SK-N-SH (cell line): ENCODE measurements at regions not wholly inside any gene's neighbourhood (a gene's known extent, or its start where the extent isn't known, plus 50 kb on each side); places are given as distances from the start of the nearest gene placed in this dataset.

Source experiments
- EP300 ChIP-seq, 2 experiments: IDR thresholded peaks; 2 replicates each; pipeline versions ENCODE4 v1.4.0 to v1.6.1; 2012; ENCODE audit warnings: borderline replicate concordance in 1 of 2, low read depth in 1 of 2, low read length in 1 of 2
- EZH2phosphoT487 ChIP-seq: fragments of 200-600 bp; sonication (generic); IDR thresholded peaks from 2 replicates; pipeline ENCODE4 v1.6.1; 2017; ENCODE audit warnings: low read depth, mixed run types, mild to moderate bottlenecking, antibody characterized with exemption, moderate library complexity, borderline replicate concordance
- FOXJ3 ChIP-seq: sonication (generic); formaldehyde crosslinking; IDR thresholded peaks from 2 replicates; pipeline ENCODE4 v1.5.1; 2020; ENCODE audit warnings: mild to moderate bottlenecking, missing genetic modification reagents
- FOXM1 ChIP-seq: IDR thresholded peaks from 2 replicates; pipeline ENCODE4 v1.4.0; 2012; ENCODE audit warnings: low read depth, mild to moderate bottlenecking
- POLR2AphosphoS5 ChIP-seq: IDR thresholded peaks from 2 replicates; pipeline ENCODE4 v1.6.1; 2012; ENCODE audit warnings: low read depth, low read length
- REST ChIP-seq: IDR thresholded peaks from 2 replicates; pipeline ENCODE4 v1.6.1; 2012; ENCODE audit warnings: mild to moderate bottlenecking, low read depth, low read length, moderate library complexity
- RFX5 ChIP-seq: IDR thresholded peaks from 2 replicates; pipeline ENCODE4 v1.6.1; 2012; ENCODE audit warnings: mild to moderate bottlenecking, improper control_type of control experiment, low read length
- SIN3A ChIP-seq: IDR thresholded peaks from 2 replicates; pipeline ENCODE4 v1.6.1; 2012; ENCODE audit warnings: low read depth, mild to moderate bottlenecking, low read length, moderate library complexity, borderline replicate concordance
- SMC3 ChIP-seq: IDR thresholded peaks from 2 replicates; pipeline ENCODE4 v1.6.1; 2012; ENCODE audit warnings: low read depth, low read length, improper control_type of control experiment
- TEAD4 ChIP-seq: IDR thresholded peaks from 2 replicates; pipeline ENCODE4 v1.4.0; 2012; ENCODE audit warnings: mild to moderate bottlenecking, borderline replicate concordance; ENCODE audit not compliant: insufficient read depth
- YY1 ChIP-seq: IDR thresholded peaks from 2 replicates; pipeline ENCODE4 v1.4.0; 2012; ENCODE audit warnings: low read depth, mild to moderate bottlenecking
- TF ChIP-seq, protein P1 (sequence below): fragments of 200-600 bp; sonication (generic); IDR thresholded peaks from 2 replicates; pipeline ENCODE4 v1.6.1; 2017; ENCODE audit warnings: antibody characterized with exemption, mild to moderate bottlenecking, moderate library complexity
- TF ChIP-seq, protein P2 (sequence below): fragments of 150-350 bp; IDR thresholded peaks from 2 replicates; pipeline ENCODE4 v1.6.1; 2017; ENCODE audit warnings: antibody characterized with exemption, low read length, low read depth, borderline replicate concordance
- TF ChIP-seq, protein P3 (sequence below): IDR thresholded peaks from 2 replicates; pipeline ENCODE4; 2012

GRCh38 chr20:39968495-39968894 is 720.5 kb downstream of the MAFB start:
- TF ChIP-seq REST: no peak
- TF ChIP-seq YY1: no peak
- TF ChIP-seq, protein P1, sequence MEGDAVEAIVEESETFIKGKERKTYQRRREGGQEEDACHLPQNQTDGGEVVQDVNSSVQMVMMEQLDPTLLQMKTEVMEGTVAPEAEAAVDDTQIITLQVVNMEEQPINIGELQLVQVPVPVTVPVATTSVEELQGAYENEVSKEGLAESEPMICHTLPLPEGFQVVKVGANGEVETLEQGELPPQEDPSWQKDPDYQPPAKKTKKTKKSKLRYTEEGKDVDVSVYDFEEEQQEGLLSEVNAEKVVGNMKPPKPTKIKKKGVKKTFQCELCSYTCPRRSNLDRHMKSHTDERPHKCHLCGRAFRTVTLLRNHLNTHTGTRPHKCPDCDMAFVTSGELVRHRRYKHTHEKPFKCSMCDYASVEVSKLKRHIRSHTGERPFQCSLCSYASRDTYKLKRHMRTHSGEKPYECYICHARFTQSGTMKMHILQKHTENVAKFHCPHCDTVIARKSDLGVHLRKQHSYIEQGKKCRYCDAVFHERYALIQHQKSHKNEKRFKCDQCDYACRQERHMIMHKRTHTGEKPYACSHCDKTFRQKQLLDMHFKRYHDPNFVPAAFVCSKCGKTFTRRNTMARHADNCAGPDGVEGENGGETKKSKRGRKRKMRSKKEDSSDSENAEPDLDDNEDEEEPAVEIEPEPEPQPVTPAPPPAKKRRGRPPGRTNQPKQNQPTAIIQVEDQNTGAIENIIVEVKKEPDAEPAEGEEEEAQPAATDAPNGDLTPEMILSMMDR: no peak
- no peak for TF ChIP-seq RFX5
- TF ChIP-seq POLR2AphosphoS5: no peak
- no peak for TF ChIP-seq TEAD4
- TF ChIP-seq, protein P2, sequence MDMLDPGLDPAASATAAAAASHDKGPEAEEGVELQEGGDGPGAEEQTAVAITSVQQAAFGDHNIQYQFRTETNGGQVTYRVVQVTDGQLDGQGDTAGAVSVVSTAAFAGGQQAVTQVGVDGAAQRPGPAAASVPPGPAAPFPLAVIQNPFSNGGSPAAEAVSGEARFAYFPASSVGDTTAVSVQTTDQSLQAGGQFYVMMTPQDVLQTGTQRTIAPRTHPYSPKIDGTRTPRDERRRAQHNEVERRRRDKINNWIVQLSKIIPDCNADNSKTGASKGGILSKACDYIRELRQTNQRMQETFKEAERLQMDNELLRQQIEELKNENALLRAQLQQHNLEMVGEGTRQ: no peak
- TF ChIP-seq EP300 (IDR thresholded peaks at IDR 0.05; ENCODE audit: borderline replicate concordance in 1 of 2, low read depth in 1 of 2, low read length in 1 of 2): no peak
- TF ChIP-seq, protein P3, sequence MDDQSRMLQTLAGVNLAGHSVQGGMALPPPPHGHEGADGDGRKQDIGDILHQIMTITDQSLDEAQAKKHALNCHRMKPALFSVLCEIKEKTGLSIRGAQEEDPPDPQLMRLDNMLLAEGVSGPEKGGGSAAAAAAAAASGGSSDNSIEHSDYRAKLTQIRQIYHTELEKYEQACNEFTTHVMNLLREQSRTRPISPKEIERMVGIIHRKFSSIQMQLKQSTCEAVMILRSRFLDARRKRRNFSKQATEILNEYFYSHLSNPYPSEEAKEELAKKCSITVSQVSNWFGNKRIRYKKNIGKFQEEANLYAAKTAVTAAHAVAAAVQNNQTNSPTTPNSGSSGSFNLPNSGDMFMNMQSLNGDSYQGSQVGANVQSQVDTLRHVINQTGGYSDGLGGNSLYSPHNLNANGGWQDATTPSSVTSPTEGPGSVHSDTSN: no peak
- TF ChIP-seq EZH2phosphoT487: no peak
- TF ChIP-seq SMC3: no peak
- no peak for TF ChIP-seq SIN3A
- no peak for TF ChIP-seq FOXJ3
- no peak for TF ChIP-seq FOXM1
